Activated CD4-positive, CD25-positive, alpha-beta regulatory T cell treated with anti-CD3 and anti-CD28 coated beads, Interleukin-2, amount 50 U/mL, for 24 hours (primary cell): ENCODE measurements at regions not wholly inside any gene's neighbourhood (a gene's known extent, or its start where the extent isn't known, plus 50 kb on each side); places are given as distances from the start of the nearest gene placed in this dataset.
"Not testable (repeated sequence)": the region's sequence is repeated elsewhere in the genome, so short reads cannot be mapped to it uniquely, and the experiment has no call there.

Source experiments
- ATAC-seq, 2 donors: fragments of 150-1000 bp; cut with Tn5 transposase; one replicate each; pipeline ENCODE4 v1.10.0; 2021; ENCODE audit warnings: mild to moderate bottlenecking in 1 of 2, moderate library complexity in 1 of 2

DNA sequence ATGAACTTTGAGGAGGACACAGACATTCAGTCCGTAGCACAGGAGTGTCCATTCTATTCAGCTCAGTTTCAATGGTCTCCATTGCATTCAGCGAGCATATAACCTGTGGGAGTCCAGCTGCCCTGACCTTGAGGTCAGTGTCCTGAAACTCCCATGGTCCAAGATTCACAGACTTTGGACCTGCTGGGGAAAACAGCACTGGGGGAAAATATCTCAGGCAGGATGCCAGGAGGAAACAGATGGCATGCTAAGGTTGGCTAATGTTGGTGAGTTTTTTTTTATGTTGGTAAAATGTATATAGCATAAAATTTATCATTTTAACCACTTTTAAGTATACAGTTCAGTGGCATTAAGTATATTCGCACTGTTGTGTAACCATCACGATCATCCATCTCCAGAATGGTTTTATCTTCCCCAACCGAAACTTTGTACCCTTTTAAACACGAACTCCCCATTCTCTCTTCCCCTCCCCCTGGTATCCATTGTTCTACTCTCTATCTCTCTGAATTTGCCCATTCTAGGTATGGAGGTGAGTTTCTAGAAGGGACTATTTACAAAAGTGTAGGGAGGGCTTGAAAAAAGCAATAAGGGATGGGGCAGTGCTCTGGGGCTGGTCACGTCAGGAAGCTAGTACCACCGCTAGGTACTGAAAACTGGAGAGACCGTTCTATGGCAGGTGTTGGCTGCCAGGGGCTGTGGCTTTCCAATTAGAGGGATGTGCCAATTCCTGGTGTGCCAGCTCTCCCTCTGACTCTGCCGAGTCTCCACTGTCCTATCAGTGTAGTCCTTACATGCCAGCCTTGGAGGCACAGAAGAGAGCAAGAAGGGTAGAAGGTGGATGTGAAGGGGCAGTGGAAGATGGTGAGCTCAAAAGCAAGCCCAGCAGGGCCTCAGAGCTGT, 85.3 kb downstream of the FOXD2 start:
- ATAC-seq, result no peak

DNA sequence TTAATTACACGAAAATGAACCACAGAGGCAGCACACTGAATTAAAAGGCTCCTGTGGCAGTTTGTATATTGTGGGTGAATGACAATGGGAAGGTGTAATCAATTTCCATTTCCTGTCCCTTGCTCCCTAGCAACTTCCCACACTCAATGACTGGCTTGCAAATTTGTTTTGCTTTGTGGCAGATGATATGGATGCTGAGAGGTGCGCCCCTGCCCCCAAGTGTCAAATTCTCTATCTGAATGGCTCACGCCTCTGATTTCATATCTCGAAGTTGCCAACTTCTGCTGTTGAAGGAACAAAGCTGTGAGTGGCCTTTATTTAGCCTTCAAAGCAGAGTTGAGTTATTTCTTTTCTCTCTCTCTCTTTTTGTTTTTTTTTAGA, 86.0 kb downstream of the FOXD2 start:
- ATAC-seq, result no peak

GRCh38 chr1:47524272-47524671, 86.4 kb downstream of the FOXD2 start:
- no peak for ATAC-seq

DNA sequence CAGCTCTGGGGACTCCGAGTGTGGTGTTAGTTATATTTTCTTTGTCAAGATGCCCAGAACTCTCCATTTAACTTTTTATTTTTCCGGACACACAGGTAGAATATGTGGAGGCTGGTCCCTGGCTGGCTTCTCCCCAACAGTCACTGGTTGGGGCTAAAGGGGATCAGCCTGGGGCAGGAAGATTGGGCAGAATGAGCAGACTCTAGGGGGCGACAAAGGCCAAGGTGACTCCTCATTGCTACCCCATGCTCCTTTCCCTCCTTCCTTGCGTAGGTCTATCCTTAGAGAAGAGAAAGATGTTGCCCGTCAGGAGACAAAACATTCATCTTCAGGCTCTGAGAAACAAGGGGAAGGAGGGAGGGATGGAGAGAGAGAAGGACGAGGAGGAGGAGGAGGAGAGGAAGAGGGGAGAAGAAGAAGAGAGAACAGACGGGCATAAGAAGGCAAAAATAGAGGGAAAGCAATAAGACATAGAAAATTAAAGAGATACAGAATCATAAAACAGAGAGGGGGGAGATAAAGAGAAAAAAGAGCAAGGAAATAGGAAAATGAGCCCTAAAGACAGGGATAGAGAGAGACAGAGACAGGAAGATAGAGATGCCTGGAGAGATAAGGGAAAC, 89.9 kb downstream of the FOXD2 start:
- no peak for ATAC-seq

GRCh38 chr1:47529520-47530098, 91.8 kb downstream of the FOXD2 start:
- no peak for ATAC-seq

DNA sequence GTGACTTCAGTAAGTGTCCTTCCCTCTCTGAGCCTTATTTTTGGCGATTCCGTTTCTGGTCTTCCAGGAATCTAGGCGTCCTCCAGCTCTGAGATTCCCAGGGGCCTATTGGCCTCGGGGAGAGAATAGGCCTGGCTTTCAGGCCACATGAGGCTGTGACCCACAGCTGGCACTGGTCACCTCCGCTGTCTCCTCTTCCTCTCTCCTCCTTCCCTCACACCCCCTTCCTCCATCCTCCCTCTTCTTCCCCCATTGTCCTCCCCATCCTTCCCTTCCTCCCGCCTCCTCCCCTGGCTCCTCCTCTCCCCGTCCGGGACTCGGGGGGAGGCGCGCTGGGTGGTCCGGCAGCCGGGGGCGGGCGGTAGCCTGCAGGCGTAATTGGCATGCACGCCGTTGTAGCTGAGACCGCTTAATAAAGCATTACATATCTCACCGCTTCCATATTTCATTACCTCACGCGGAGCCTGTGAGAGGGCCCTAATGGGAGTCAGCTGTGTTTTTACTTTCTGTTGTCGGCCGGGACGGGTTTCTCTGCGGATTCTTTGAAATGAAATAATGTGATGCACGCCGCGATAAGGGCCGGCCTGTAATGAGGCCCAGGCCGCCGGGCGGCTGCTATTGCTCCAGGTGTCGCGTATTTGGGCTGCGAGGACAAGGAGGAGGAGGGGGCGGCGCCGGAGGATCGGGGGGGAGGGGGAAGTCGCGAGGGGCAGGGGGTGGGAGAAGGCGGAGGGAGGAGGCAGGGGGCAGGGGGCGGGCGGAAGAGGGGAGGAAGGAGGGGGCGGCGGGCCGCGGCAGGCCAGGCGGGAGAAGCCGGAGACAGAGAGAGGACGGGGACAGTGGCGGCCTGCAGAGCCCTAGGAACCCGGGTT, 95.3 kb downstream of the FOXD2 start:
- ATAC-seq, result no peak

GRCh38 chr1:47533793-47534328, 96.0 kb downstream of the FOXD2 start:
- ATAC-seq, result no peak

DNA sequence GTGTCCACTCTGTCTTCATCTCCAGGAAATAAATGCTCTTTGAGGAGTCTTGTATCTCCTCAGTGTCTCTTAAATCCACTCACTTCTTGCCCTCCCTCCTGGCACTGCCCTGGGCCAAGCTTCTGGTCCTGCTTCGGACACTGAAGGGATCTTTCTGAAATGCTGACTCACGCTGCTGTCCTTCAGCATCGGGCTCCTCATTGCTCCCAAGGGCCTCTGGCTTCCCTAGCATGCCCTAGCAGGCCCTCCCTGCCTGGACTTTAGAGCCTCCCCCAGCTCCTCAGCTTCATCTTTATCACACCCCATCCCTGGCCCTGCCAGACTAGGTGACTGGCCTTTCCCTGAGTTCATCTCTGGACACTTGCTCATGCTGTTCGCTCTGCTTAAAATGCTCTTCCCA, 96.6 kb downstream of the FOXD2 start:
- ATAC-seq, result no peak

GRCh38 chr1:47536646-47537118, 98.8 kb downstream of the FOXD2 start:
- ATAC-seq, result no peak

- no peak for ATAC-seq
Observed at GRCh38 chr1:47537268-47537667, 99.4 kb downstream of the FOXD2 start.

DNA sequence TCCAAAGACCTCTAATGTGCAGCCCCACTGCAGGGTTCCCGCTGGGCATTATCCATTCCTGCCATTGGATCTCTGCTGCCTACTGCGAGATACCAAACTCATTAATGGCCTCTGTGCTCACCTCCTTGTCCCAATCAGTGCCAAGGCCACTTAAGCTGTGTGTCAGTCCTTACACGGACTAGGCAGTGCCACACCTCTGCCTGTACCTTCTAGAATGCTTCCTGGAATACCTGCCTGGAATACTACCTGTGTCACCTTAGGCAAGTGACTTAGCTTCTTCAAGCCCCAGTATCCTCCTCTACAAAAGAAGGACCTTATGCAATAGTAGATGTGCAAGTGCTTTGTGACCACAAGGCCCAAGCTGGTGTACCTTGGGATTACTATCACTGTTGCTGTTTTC, 100.1 kb downstream of the FOXD2 start:
- no peak for ATAC-seq

GRCh38 chr1:47538530-47538929, 100.7 kb downstream of the FOXD2 start:
- not testable (repeated sequence) for ATAC-seq

GRCh38 chr1:47541705-47542104, 103.9 kb downstream of the FOXD2 start:
- ATAC-seq, result not testable (repeated sequence)

DNA sequence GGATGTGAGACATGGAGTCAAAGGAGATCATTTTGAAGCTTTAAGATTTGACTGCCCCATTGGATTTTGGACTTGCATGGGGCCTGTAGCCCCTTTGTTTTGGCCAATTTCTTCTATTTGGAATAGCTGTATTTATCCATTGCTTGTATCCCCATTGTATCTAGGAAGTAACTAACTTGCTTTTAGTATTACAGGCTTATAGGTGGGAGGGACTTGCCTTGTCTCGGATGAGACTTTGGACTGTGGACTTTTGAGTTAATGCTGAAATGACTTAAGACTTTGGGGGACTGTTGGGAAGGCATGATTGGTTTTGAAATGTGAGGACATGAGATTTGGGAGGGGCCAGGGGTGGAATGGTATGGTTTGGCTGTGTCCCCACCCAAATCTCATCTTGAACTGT, 105.2 kb downstream of the FOXD2 start:
- not testable (repeated sequence) for ATAC-seq

GRCh38 chr1:47545912-47546483, 108.2 kb downstream of the FOXD2 start:
- no peak for ATAC-seq

DNA sequence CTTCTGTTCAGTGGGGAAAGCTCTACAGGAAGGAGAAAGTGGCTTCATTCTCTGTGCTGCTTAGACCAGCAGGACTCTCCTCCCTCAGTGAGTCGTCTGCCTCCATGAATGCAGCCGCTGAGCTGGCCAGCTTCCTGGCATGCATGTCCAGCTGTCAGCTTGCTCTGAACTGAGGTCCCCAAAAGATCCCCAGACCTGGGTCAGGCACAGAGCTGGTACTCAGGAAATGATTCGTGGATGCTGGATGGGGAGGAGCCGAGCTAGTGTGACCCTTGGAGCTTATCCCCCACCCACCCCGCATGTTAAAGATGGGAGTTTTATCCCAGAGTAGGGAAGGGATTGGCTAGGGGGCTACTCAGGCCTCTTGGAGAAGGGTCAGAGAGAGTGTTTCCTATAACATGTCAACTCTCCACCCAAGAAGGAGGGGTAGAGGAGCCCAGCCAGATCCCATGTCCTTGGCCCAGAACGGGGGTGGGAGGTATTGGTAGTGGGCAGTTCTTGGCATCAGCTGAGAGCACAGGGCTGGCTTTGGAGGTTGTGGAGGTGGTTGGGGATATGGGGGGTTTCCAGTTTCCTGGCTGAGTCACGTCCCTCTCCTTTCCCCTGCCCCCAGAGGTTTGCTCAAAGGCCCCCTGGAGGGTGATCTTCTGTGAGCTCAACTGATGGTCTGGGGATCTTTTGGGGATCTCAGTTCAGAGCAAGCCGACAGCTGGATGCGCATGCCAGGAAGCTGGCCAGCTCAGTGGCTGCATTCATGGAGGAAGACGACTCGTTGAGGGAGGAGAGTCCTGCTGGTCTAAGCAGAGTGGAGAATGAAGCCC, 110.1 kb downstream of the FOXD2 start:
- no peak for ATAC-seq

- ATAC-seq, result no peak
Observed at GRCh38 chr1:47548637-47549036, 110.8 kb downstream of the FOXD2 start.

DNA sequence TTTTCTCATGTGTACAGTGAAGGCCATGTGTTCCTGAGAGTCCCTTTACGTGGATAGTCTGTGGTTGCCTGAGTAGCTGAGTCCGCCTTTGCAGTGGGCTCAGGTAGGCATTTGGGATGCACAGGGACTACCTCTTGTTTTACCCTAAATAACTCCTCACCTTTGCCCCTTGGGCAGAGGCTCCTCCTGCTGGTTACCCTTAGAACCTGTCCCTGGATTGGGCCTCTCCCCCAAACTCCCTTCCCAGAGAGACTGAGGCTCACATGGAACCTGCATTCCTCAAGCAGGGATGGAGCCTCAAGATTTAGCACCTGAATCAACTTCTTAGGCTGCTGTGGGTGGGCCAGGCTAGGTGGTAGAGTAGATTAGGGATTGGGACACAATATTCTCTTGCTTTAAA, 111.7 kb downstream of the FOXD2 start:
- no peak for ATAC-seq

GRCh38 chr1:47550929-47551328, 113.1 kb downstream of the FOXD2 start:
- ATAC-seq, result no peak

DNA sequence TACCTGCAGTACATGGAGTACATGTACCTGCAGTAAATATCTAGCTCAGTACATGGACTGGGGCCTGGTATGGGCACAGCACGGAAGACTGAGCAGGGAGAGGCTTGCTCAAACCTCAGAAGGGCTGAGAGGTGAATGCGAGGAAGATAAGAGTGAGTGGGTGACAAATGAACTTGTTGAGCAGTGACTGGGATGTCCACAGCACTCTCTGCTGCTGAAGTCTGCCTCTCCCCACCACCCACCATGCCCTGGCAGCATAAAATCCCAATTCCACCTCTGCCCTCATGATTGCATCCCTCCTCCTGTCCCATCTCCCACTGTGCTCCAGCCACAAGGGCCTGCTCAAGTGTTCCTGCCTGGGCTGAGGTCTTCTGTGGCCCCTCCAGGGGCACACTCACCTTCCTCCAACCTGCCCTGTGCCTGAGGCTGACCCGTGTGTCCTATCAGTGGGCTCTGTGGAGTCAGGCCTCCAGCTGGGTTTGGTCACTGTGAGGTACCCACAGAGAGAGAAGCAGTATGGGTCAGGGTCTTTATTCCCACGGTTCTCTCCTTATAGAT, 114.2 kb downstream of the FOXD2 start:
- no peak for ATAC-seq

DNA sequence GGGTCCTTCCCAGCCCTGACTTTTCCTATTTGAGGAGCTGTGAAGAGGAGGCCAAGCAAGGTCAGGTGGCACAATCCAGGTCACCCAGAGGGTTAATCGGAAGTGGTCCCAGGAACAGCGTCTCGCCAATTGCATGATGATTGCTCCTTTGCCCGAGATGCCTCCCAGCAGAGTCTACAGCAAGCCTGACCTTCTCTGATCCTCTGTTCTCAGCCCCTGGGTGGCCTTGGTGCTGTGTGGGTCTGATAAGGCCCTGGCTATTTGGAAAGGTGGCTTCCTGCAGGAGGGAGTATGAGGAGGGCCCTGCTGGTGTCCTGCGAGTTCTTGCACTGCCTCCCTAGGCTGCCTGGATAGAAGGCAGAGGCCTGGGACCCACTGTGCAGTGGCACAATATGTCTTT, 116.2 kb downstream of the FOXD2 start:
- no peak for ATAC-seq
